Left ventricle myocardium inferior (tissue), 1 donor: ENCODE measurements at regions not wholly inside any gene's neighbourhood (a gene's known extent, or its start where the extent isn't known, plus 50 kb on each side); places are given as distances from the start of the nearest gene placed in this dataset.

Experiments
- DNase-seq: peaks from one replicate; pipeline ENCODE4 v3.0.0-alpha.2; 2020
- H3K27ac ChIP-seq: fragments of 200-600 bp; replicated peaks from 2 replicates; pipeline ENCODE4 v1.8.0; 2021
- H3K27me3 ChIP-seq: fragments of 200-600 bp; 2 replicates; pipeline ENCODE4 v1.8.0; 2021; ENCODE audit warnings: low read depth
- H3K36me3 ChIP-seq: fragments of 200-600 bp; 2 replicates; pipeline ENCODE4 v1.8.0; 2021
- H3K4me1 ChIP-seq: fragments of 200-600 bp; 2 replicates; pipeline ENCODE4 v1.8.0; 2021
- H3K4me3 ChIP-seq: fragments of 200-600 bp; 2 replicates; pipeline ENCODE4 v1.8.0; 2021; ENCODE audit warnings: mild to moderate bottlenecking, moderate library complexity
- H3K9me3 ChIP-seq: fragments of 200-600 bp; replicated peaks from 2 replicates; pipeline ENCODE4 v1.8.0; 2021
- CTCF ChIP-seq: fragments of 200-600 bp; IDR thresholded peaks from 2 replicates; pipeline ENCODE4 v1.8.0; 2021; ENCODE audit warnings: antibody characterized with exemption, mild to moderate bottlenecking, borderline replicate concordance
- intact Hi-C: fragments of 100-400 bp; cut with micrococcal nuclease; formaldehyde crosslinking; loops from one replicate; pipeline ENCODE4 v1.11.0; 2022
- donor health status: DM: no; HTN: yes; CAD: no; lungs with severe emphysema.

- Histone ChIP-seq H3K27me3 (no peaks in the 10 kb centered on the region), H3K4me3 (no peak overlapping the region), H3K9me3 (peaks cover 2% of the 10 kb centered on the region), H3K4me1 (no peaks in the 10 kb centered on the region), H3K36me3 (no peaks in the 10 kb centered on the region), H3K27ac (no peak overlapping the region)
- no peak for DNase-seq
- TF ChIP-seq CTCF, result no peak
- intact Hi-C loops, result no loop called here
These were observed 1298.3 kb upstream of the WWC1 start for GRCh38 chr5:166992874-166993722.

GRCh38 chr5:166994226-166994625 lies 1297.2 kb upstream of the WWC1 start:
- Histone ChIP-seq H3K27ac (no peak overlapping the region), H3K4me3 (no peak overlapping the region), H3K36me3 (no peaks in the 10 kb centered on the region), H3K4me1 (no peaks in the 10 kb centered on the region), H3K9me3 (peaks cover 8% of the 10 kb centered on the region), H3K27me3 (no peaks in the 10 kb centered on the region)
- intact Hi-C loops, result no loop called here
- TF ChIP-seq CTCF, result no peak
- no peak for DNase-seq

GRCh38 chr5:167001246-167001645 lies 1290.2 kb upstream of the WWC1 start:
- no peaks in the 10 kb centered on the region for H3K4me1 ChIP-seq
- H3K27ac ChIP-seq, result no peak overlapping the region
- H3K4me3 ChIP-seq, result no peak overlapping the region
- no peak for DNase-seq
- H3K9me3 ChIP-seq, result peaks cover 8% of the 10 kb centered on the region
- no peaks in the 10 kb centered on the region for H3K27me3 ChIP-seq
- no peak for TF ChIP-seq CTCF
- intact Hi-C loops, result no loop called here
- no peaks in the 10 kb centered on the region for H3K36me3 ChIP-seq

- intact Hi-C loops, result no loop called here
- H3K27me3 ChIP-seq, result no peaks in the 10 kb centered on the region
- DNase-seq, result no peak
- H3K27ac ChIP-seq, result no peak overlapping the region
- H3K9me3 ChIP-seq, result no peaks in the 10 kb centered on the region
- H3K36me3 ChIP-seq, result no peaks in the 10 kb centered on the region
- TF ChIP-seq CTCF, result no peak
- no peak overlapping the region for H3K4me3 ChIP-seq
- no peaks in the 10 kb centered on the region for H3K4me1 ChIP-seq
These were observed 1282.7 kb upstream of the WWC1 start for GRCh38 chr5:167008705-167009104.

GRCh38 chr5:167011196-167011595 lies 1280.2 kb upstream of the WWC1 start:
- H3K36me3 ChIP-seq, result no peaks in the 10 kb centered on the region
- intact Hi-C loops, result no loop called here
- H3K4me1 ChIP-seq, result no peaks in the 10 kb centered on the region
- H3K4me3 ChIP-seq, result no peak overlapping the region
- no peak overlapping the region for H3K27ac ChIP-seq
- H3K27me3 ChIP-seq, result no peaks in the 10 kb centered on the region
- DNase-seq, result no peak
- H3K9me3 ChIP-seq, result no peaks in the 10 kb centered on the region
- TF ChIP-seq CTCF, result no peak
